GM18873 (cell line): ENCODE measurements at regions not wholly inside any gene's neighbourhood (a gene's known extent, or its start where the extent isn't known, plus 50 kb on each side); places are given as distances from the start of the nearest gene placed in this dataset.
"Not testable (repeated sequence)": the region's sequence is repeated elsewhere in the genome, so short reads cannot be mapped to it uniquely, and the experiment has no call there.

Experiments used
- ATAC-seq: cut with Tn5 transposase; IDR thresholded peaks from one replicate; pipeline ENCODE4 v1.9.1; 2021; ENCODE audit warnings: mild to moderate bottlenecking, moderate library complexity, moderate number of reproducible peaks; ENCODE audit not compliant: unreplicated experiment, low FRiP score

GRCh38 chr12:9415898-9416297 lies 191.8 kb downstream of the KLRB1 start:
- not testable (repeated sequence) for ATAC-seq

GRCh38 chr12:9413862-9414261 lies 193.9 kb downstream of the KLRB1 start:
- not testable (repeated sequence) for ATAC-seq

GRCh38 chr12:9412459-9412858 lies 195.3 kb downstream of the KLRB1 start:
- ATAC-seq: not testable (repeated sequence)

GRCh38 chr12:9411616-9412268 lies 196.0 kb downstream of the KLRB1 start:
- not testable (repeated sequence) for ATAC-seq

- ATAC-seq: not testable (repeated sequence)
Measured at GRCh38 chr12:9407425-9407748, 199.2 kb upstream of the PZP start.

- no peak for ATAC-seq
Measured at GRCh38 chr12:9406564-9407424, 198.6 kb upstream of the PZP start.

- no peak for ATAC-seq
Measured at GRCh38 chr12:9405886-9406563, 197.8 kb upstream of the PZP start.

- ATAC-seq: no peak
Measured at GRCh38 chr12:9404469-9405260, 196.5 kb upstream of the PZP start.

- no peak for ATAC-seq
Measured at GRCh38 chr12:9404031-9404430, 195.8 kb upstream of the PZP start.

GRCh38 chr12:9402432-9403040 lies 194.3 kb upstream of the PZP start:
- not testable (repeated sequence) for ATAC-seq

- not testable (repeated sequence) for ATAC-seq
Measured at GRCh38 chr12:9396367-9396766, 188.2 kb upstream of the PZP start.

- ATAC-seq: not testable (repeated sequence)
Measured at GRCh38 chr12:9395220-9395619, 187.0 kb upstream of the PZP start.

- ATAC-seq: no peak
Measured at GRCh38 chr12:9392842-9393241, 184.6 kb upstream of the PZP start.

- ATAC-seq: no peak
Measured at GRCh38 chr12:9391815-9392214, 183.6 kb upstream of the PZP start.

GRCh38 chr12:9390761-9391160 lies 182.6 kb upstream of the PZP start:
- no peak for ATAC-seq

GRCh38 chr12:9389796-9390195 lies 181.6 kb upstream of the PZP start:
- ATAC-seq: no peak

GRCh38 chr12:9388379-9388778 lies 180.2 kb upstream of the PZP start:
- no peak for ATAC-seq

- no peak for ATAC-seq
Measured at GRCh38 chr12:9387450-9387849, 179.3 kb upstream of the PZP start.

GRCh38 chr12:9383585-9383984 lies 175.4 kb upstream of the PZP start:
- ATAC-seq: no peak

- ATAC-seq: no peak
Measured at GRCh38 chr12:9381619-9382018, 173.4 kb upstream of the PZP start.
